HCT116 (cell line): ENCODE measurements at regions not wholly inside any gene's neighbourhood (a gene's known extent, or its start where the extent isn't known, plus 50 kb on each side); places are given as distances from the start of the nearest gene placed in this dataset.

Source experiments
- ATAC-seq: fragments of 200-7000 bp; cut with Tn5 transposase; 2 replicates; pipeline ENCODE4 v1.9.1; 2020; ENCODE audit warnings: mild to moderate bottlenecking, moderate library complexity
- BruUV-seq: library from RNA; stranded (reverse); fragments of 400-500 nt; replicated peaks from 2 replicates; lab custom pipeline; 2021; lab: Mats Ljungman, UMichigan
- CTCF ChIA-PET: fragments of 300-600 bp; sonication (Branson Sonifier 250); formaldehyde crosslinking; loops from one replicate; lab custom pipeline; 2021; ENCODE audit warnings: antibody characterized with exemption; lab: Charles Lee
- POLR2A ChIA-PET: fragments of 300-600, 350-600 bp; sonication (Branson Sonifier 250); formaldehyde crosslinking; loops from one replicate; lab custom pipeline; 2021; ENCODE audit warnings: antibody characterized with exemption; lab: Charles Lee
- RAD21 ChIA-PET, 2 experiments: fragments of 300-600 bp; sonication (Branson Sonifier 250); formaldehyde crosslinking; loops; one replicate each; lab custom pipeline; 2023; ENCODE audit warnings: low total read pairs in 2 of 2; ENCODE audit not compliant: uncharacterized antibody in 2 of 2, unreplicated experiment in 2 of 2, low non-redundant PET in 1 of 2; lab: Charles Lee
- DNase-seq: peaks from one replicate; pipeline ENCODE4 v3.0.0-alpha.2; 2010; ENCODE audit warnings: low read depth, low spot score
- H2AFZ ChIP-seq: fragments of 200-600 bp; shearing (Covaris generic), sonication (generic); 2 replicates; pipeline ENCODE4 v1.6.1; 2017; ENCODE audit warnings: low read depth, mixed run types, mixed read lengths, antibody characterized with exemption, low read length; ENCODE audit not compliant: poor library complexity, severe bottlenecking
- H3K27ac ChIP-seq: 2 replicates; pipeline ENCODE4 v1.5.1; 2012; ENCODE audit warnings: low read depth, low read length
- H3K27me3 ChIP-seq: fragments of 200-600 bp; sonication (generic); 2 replicates; pipeline ENCODE4 v1.6.1; 2016; ENCODE audit warnings: mixed run types, low read length, mixed read lengths; ENCODE audit not compliant: insufficient read depth
- H3K36me3 ChIP-seq, 2 experiments: fragments of 200-500 bp in 1 of 2; fragments of 200-600 bp in 1 of 2; sonication (Bioruptor generic) in 1 of 2; sonication (generic) in 1 of 2; 2 replicates each; pipeline versions ENCODE4 v1.5.1 to v1.6.1; 2014 to 2016; ENCODE audit warnings: low read length in 2 of 2, inconsistent platforms in 1 of 2, mixed read lengths in 1 of 2, mixed run types in 1 of 2; ENCODE audit not compliant: insufficient read depth in 2 of 2, control insufficient read depth in 1 of 2
- H3K4me1 ChIP-seq, 2 experiments: fragments of 200-600 bp in 1 of 2; sonication (generic) in 1 of 2; 2 replicates each; pipeline versions ENCODE4 v1.5.1 to v1.6.1; 2012 to 2017; ENCODE audit warnings: low read length in 2 of 2, inconsistent platforms in 1 of 2, mild to moderate bottlenecking in 1 of 2, mixed read lengths in 1 of 2, mixed run types in 1 of 2, moderate library complexity in 1 of 2; ENCODE audit not compliant: insufficient read depth in 2 of 2, control insufficient read depth in 1 of 2
- H3K4me2 ChIP-seq: fragments of 200-600 bp; sonication (generic); 2 replicates; pipeline ENCODE4 v1.6.1; 2017; ENCODE audit warnings: mixed run types, low read length, mixed read lengths
- H3K4me3 ChIP-seq, 2 experiments: fragments of 200-600 bp in 1 of 2; sonication (generic) in 1 of 2; replicated peaks in 1 of 2; 2 replicates each; pipeline ENCODE4 v1.5.1; 2011 to 2016; ENCODE audit warnings: low read length in 2 of 2, control low read depth in 1 of 2, low read depth in 1 of 2, mild to moderate bottlenecking in 1 of 2, mixed read lengths in 1 of 2, mixed run types in 1 of 2
- H3K79me2 ChIP-seq: fragments of 200-600 bp; sonication (generic); 2 replicates; pipeline ENCODE4 v1.6.1; 2017; ENCODE audit warnings: mild to moderate bottlenecking, mixed run types, low read length, moderate library complexity, mixed read lengths; ENCODE audit not compliant: insufficient read depth
- H3K9ac ChIP-seq: fragments of 200-600 bp; sonication (generic); 2 replicates; pipeline ENCODE4 v1.6.1; 2016; ENCODE audit warnings: low read length, mixed read lengths
- H3K9me2 ChIP-seq: fragments of 200-600 bp; sonication (generic), shearing (Covaris generic); 2 replicates; pipeline ENCODE4 v1.6.1; 2017; ENCODE audit warnings: mixed run types, mild to moderate bottlenecking, moderate library complexity; ENCODE audit not compliant: insufficient read depth
- H3K9me3 ChIP-seq, 2 experiments: fragments of 200-500 bp in 1 of 2; fragments of 200-600 bp in 1 of 2; sonication (Bioruptor generic) in 1 of 2; sonication (generic) in 1 of 2; 2 replicates each; pipeline ENCODE4 v1.6.1; 2014 to 2017; ENCODE audit warnings: low read length in 2 of 2, mixed read lengths in 2 of 2, inconsistent platforms in 1 of 2, low read depth in 1 of 2, mild to moderate bottlenecking in 1 of 2, mixed run types in 1 of 2, moderate library complexity in 1 of 2; ENCODE audit not compliant: control insufficient read depth in 1 of 2, insufficient read depth in 1 of 2
- H4K20me1 ChIP-seq: fragments of 200-600 bp; sonication (generic), shearing (Covaris generic); 2 replicates; pipeline ENCODE4 v1.6.1; 2017; ENCODE audit warnings: mixed run types, mild to moderate bottlenecking, moderate library complexity; ENCODE audit not compliant: insufficient read depth
- CTCF ChIP-seq, 3 experiments: fragments of 200-600 bp in 1 of 3; sonication (generic) in 1 of 3; IDR thresholded peaks in 2 of 3; conservative IDR thresholded peaks in 1 of 3; 2 replicates each; pipeline ENCODE4 v1.5.1; 2012 to 2017; ENCODE audit warnings: low read depth in 2 of 3, low read length in 2 of 3, antibody characterized with exemption in 1 of 3, borderline replicate concordance in 1 of 3, control low read depth in 1 of 3, mild to moderate bottlenecking in 1 of 3, mixed read lengths in 1 of 3, mixed run types in 1 of 3, moderate library complexity in 1 of 3; ENCODE audit not compliant: insufficient read depth in 1 of 3
- EZH2 ChIP-seq: fragments of 200-600 bp; sonication (generic); IDR thresholded peaks from 2 replicates; pipeline ENCODE4 v1.6.1; 2017; ENCODE audit warnings: antibody characterized with exemption, mixed run types
- EZH2phosphoT487 ChIP-seq: fragments of 200-600 bp; IDR thresholded peaks from 2 replicates; pipeline ENCODE4 v1.6.1; 2018; ENCODE audit warnings: antibody characterized with exemption, borderline replicate concordance
- FOSL1 ChIP-seq: IDR thresholded peaks from 2 replicates; pipeline ENCODE4 v1.6.1; 2012; ENCODE audit warnings: low read depth
- JUND ChIP-seq: IDR thresholded peaks from 2 replicates; pipeline ENCODE4 v1.6.1; 2012
- MAX ChIP-seq: IDR thresholded peaks from 2 replicates; pipeline ENCODE4 v1.6.1; 2012
- POLR2AphosphoS5 ChIP-seq: IDR thresholded peaks from 2 replicates; pipeline ENCODE4 v1.6.1; 2011; ENCODE audit warnings: mild to moderate bottlenecking, low read depth, low read length, moderate library complexity
- RAD21 ChIP-seq: IDR thresholded peaks from 2 replicates; pipeline ENCODE4 v1.6.1; 2012; ENCODE audit warnings: low read depth, mild to moderate bottlenecking
- SIN3A ChIP-seq: IDR thresholded peaks from 2 replicates; pipeline ENCODE4 v1.6.1; 2012; ENCODE audit warnings: low read depth
- SP1 ChIP-seq: IDR thresholded peaks from 2 replicates; pipeline ENCODE4 v1.6.1; 2012; ENCODE audit warnings: low read depth
- SRF ChIP-seq: IDR thresholded peaks from 2 replicates; pipeline ENCODE4 v1.6.1; 2012; ENCODE audit warnings: low read depth
- YY1 ChIP-seq: IDR thresholded peaks from 2 replicates; pipeline ENCODE4 v1.6.1; 2011; ENCODE audit warnings: low read length, low read depth, moderate library complexity, mild to moderate bottlenecking; ENCODE audit not compliant: insufficient replicate concordance; ENCODE audit errors: extremely low read depth
- ZBTB33 ChIP-seq: IDR thresholded peaks from 2 replicates; pipeline ENCODE4 v1.6.1; 2011; ENCODE audit warnings: mild to moderate bottlenecking, low read length, moderate library complexity; ENCODE audit not compliant: insufficient replicate concordance; ENCODE audit errors: extremely low read depth
- ZFX ChIP-seq: fragments of 450-650 bp; IDR thresholded peaks from 2 replicates; pipeline ENCODE4 v1.6.1; 2017
- ZNF274 ChIP-seq: fragments of 200-500 bp; sonication (Bioruptor generic); IDR thresholded peaks from 2 replicates; pipeline ENCODE4 v1.6.1; 2014; ENCODE audit warnings: mild to moderate bottlenecking, low read depth, low read length, inconsistent platforms
- intact Hi-C: fragments of 100-400 bp; cut with micrococcal nuclease; formaldehyde crosslinking; loops from 2 replicates; pipeline ENCODE4 v1.10.0; 2022

- no peaks in the 10 kb centered on the region for H3K36me3 ChIP-seq
- no peaks in the 10 kb centered on the region for H3K9me2 ChIP-seq
- H3K4me1 ChIP-seq: no peaks in the 10 kb centered on the region
- ChIA-PET CTCF (no interaction called here), POLR2A (no interaction called here), RAD21 (no interaction called here)
- intact Hi-C loops: no loop called here
- BruUV-seq: no TSS peak
- H3K27me3 ChIP-seq: no peaks in the 10 kb centered on the region
- peaks cover 6 to 33% of the 10 kb centered on the region in 2 experiments; a peak in 3 of 4 replicates for H3K9me3 ChIP-seq
- no peak overlapping the region for H3K4me3 ChIP-seq
- DNase-seq: no peak
- no peaks in the 10 kb centered on the region for H3K79me2 ChIP-seq
- no peak overlapping the region for H3K4me2 ChIP-seq
- no peak overlapping the region for H2AFZ ChIP-seq
- no peak overlapping the region for H3K27ac ChIP-seq
- no peaks in the 10 kb centered on the region for H4K20me1 ChIP-seq
- ATAC-seq: no peak
- TF ChIP-seq ZFX: no peak
- TF ChIP-seq JUND: no peak
- TF ChIP-seq ZNF274: no peak
- no peak for TF ChIP-seq SRF
- no peak for TF ChIP-seq POLR2AphosphoS5
- no peak for TF ChIP-seq YY1
- TF ChIP-seq ZBTB33: no peak
- TF ChIP-seq RAD21: no peak
- no peak for TF ChIP-seq EZH2phosphoT487
- no peak overlapping the region for H3K9ac ChIP-seq
Measured at GRCh38 chr21:40924641-40925040, 77.7 kb upstream of the DSCAM start.

- Histone ChIP-seq H3K27me3 (no peaks in the 10 kb centered on the region), H3K9me3 (peaks cover 7 to 28% of the 10 kb centered on the region in 2 experiments; a peak in 3 of 4 replicates), H3K9me2 (no peaks in the 10 kb centered on the region), H3K9ac (no peak overlapping the region), H4K20me1 (no peaks in the 10 kb centered on the region), H3K4me3 (no peak overlapping the region), H3K4me1 (no peaks in the 10 kb centered on the region), H3K27ac (no peak overlapping the region), H3K4me2 (no peak overlapping the region), H3K36me3 (no peaks in the 10 kb centered on the region), H3K79me2 (no peaks in the 10 kb centered on the region), H2AFZ (no peak overlapping the region)
- DNase-seq (no peak), ATAC-seq (no peak)
- ChIA-PET POLR2A (no interaction called here), RAD21 (no interaction called here), CTCF (no interaction called here)
- intact Hi-C loops: no loop called here
- no TSS peak for BruUV-seq
- no peak for TF ChIP-seq SIN3A
- no peak for TF ChIP-seq SRF
- TF ChIP-seq EZH2: no peak
- no peak for TF ChIP-seq MAX
- TF ChIP-seq CTCF (IDR thresholded peaks at IDR 0.05 in 2 of 3, conservative IDR thresholded peaks at IDR 0.05 in 1 of 3; ENCODE audit: borderline replicate concordance in 1 of 3, insufficient read depth in 1 of 3, low read depth in 2 of 3, low read length in 2 of 3): no peak
- TF ChIP-seq ZFX: no peak
- TF ChIP-seq SP1: no peak
- no peak for TF ChIP-seq ZBTB33
- TF ChIP-seq POLR2AphosphoS5: no peak
- no peak for TF ChIP-seq RAD21
- no peak for TF ChIP-seq FOSL1
Measured at GRCh38 chr21:40926238-40926637, 79.3 kb upstream of the DSCAM start.
